Right lobe of liver (tissue), 6 donors: ENCODE measurements at regions not wholly inside any gene's neighbourhood (a gene's known extent, or its start where the extent isn't known, plus 50 kb on each side); places are given as distances from the start of the nearest gene placed in this dataset.

Experiments used
- ATAC-seq, 4 donors: fragments of 200-7000 bp; cut with Tn5 transposase; one replicate each; pipeline ENCODE4 v1.9.1; 2020; ENCODE audit warnings: mild to moderate bottlenecking in 4 of 4, moderate library complexity in 4 of 4
- DNase-seq, 3 donors: peaks; one replicate each; pipeline ENCODE4 v3.0.0-alpha.2; 2020
- H3K27ac ChIP-seq, 3 donors: fragments of 200-600 bp; one replicate each; pipeline ENCODE4 v1.8.0; 2022
- H3K27me3 ChIP-seq, 2 donors: fragments of 200-600 bp; one replicate each; pipeline ENCODE4 v1.8.0; 2022
- H3K36me3 ChIP-seq, 4 donors: fragments of 200-600 bp; sonication (generic) in 1 of 4; one replicate each; pipeline versions ENCODE4 v1.5.1 to v1.8.0; 2017 to 2022; ENCODE audit warnings: control low read depth in 1 of 4
- H3K4me1 ChIP-seq, 4 donors: fragments of 200-600 bp; sonication (generic) in 1 of 4; one replicate each; pipeline versions ENCODE4 v1.5.1 to v1.8.0; 2017 to 2022; ENCODE audit warnings: control low read depth in 1 of 4
- H3K4me3 ChIP-seq, 3 donors: fragments of 200-600 bp; one replicate each; pipeline ENCODE4 v1.8.0; 2022
- H3K9me3 ChIP-seq, 4 donors: fragments of 200-600 bp; sonication (generic) in 1 of 4; one replicate each; pipeline versions ENCODE4 v1.5.1 to v1.8.0; 2017 to 2022; ENCODE audit warnings: control low read depth in 1 of 4
- CTCF ChIP-seq, 4 donors: fragments of 200-600 bp in 3 of 4; fragments of 450-650 bp in 1 of 4; IDR thresholded peaks; one replicate each; pipeline versions ENCODE4 v1.5.1 to v1.8.0; 2016 to 2022; ENCODE audit warnings: antibody characterized with exemption in 4 of 4, mild to moderate bottlenecking in 2 of 4
- POLR2A ChIP-seq: fragments of 450-650 bp; IDR thresholded peaks from one replicate; pipeline ENCODE4 v1.6.1; 2017; ENCODE audit warnings: antibody characterized with exemption, mild to moderate bottlenecking
- WGBS: methylation state at CpG from one replicate; pipeline ENCODE4 v1.1.6; 2018; ENCODE audit warnings: low coverage, low lambda C conversion rate; ENCODE audit not compliant: insufficient coverage; ENCODE audit errors: missing lambda C conversion rate; 5-methylcytosine and 5-hydroxymethylcytosine counted together
- intact Hi-C, 2 donors: fragments of 100-400 bp; cut with DNase I; formaldehyde crosslinking; loops; one replicate each; pipeline versions ENCODE4 v1.11.2 to v1.14.1; 2022
- donor health status: DM: no; HTN: yes; CAD: no.
- donor health status: DM: no; HTN: no; CAD: no.
- donor health status: DM: no; HTN: no; CAD: no.
- donor health status: DM: no; HTN: yes; CAD: no.
- donor health status: DM: no; HTN: yes; CAD: no.

GRCh38 chr1:195150768-195151167 is 1457.5 kb downstream of the KCNT2 start:
- Histone ChIP-seq H3K27ac (no peak overlapping the region), H3K4me3 (no peak overlapping the region), H3K36me3 (no peaks in the 10 kb centered on the region), H3K27me3 (no peaks in the 10 kb centered on the region), H3K4me1 (no peaks in the 10 kb centered on the region), H3K9me3 (no peaks in the 10 kb centered on the region)
- intact Hi-C loops = no loop called here
- 86% methylated on average over 3 of the region's 3 CpGs for WGBS
- ATAC-seq (no peak), DNase-seq (no peak)
- TF ChIP-seq POLR2A (no peak), CTCF (IDR thresholded peaks at IDR 0.05) (no peak)

DNA sequence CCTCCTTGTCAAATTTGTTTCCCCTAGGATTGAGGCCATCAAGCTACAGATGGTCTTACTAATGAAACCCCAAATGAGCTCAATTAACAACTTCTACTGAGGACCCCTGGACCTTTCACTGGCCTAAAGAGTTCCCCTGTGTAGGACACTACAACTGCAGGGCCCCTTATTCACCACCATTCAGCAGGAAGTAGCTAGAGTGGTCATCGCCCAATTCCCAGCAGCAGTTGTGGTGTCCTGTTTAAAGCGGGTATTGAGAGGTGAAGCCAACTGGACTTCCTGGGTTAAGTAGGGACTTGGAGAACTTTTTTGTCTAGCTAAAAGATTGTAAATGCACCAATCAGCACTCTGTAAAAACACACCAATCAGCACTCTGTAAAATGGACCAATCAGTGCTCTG is 1466.9 kb downstream of the KCNT2 start:
- H3K4me3 ChIP-seq = no peak overlapping the region
- TF ChIP-seq CTCF (IDR thresholded peaks at IDR 0.05) (no peak), POLR2A (no peak)
- no peaks in the 10 kb centered on the region for H3K9me3 ChIP-seq
- WGBS = 83% methylated on average over 1 of the region's 2 CpGs
- H3K27me3 ChIP-seq = no peaks in the 10 kb centered on the region
- no peak for ATAC-seq
- H3K36me3 ChIP-seq = no peaks in the 10 kb centered on the region
- H3K27ac ChIP-seq = no peak overlapping the region
- intact Hi-C loops = no loop called here
- no peaks in the 10 kb centered on the region for H3K4me1 ChIP-seq
- DNase-seq = no peak

DNA sequence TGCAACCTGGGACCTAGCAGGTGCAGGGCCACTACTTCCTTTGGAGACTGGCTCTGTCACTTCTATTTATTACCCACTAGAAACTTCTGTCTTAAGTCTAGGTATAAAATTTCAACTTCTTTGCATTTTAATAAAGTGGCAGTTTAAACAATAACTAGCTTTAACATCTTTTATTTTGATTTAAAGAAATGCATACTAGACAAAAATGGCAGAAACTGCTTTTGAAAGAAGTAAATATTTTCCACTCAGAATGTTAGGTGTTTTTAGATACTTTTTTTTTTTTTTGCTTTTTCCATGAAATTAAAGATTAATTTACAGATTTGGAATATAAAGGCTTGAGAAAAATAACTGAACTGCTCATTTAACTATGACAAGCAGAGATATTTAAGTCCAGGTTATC is 1477.6 kb downstream of the KCNT2 start:
- TF ChIP-seq POLR2A = no peak
- no peak for TF ChIP-seq CTCF (IDR thresholded peaks at IDR 0.05)
- intact Hi-C loops = no loop called here
- no peak for DNase-seq
- Histone ChIP-seq H3K36me3 (no peaks in the 10 kb centered on the region), H3K27me3 (no peaks in the 10 kb centered on the region), H3K27ac (no peak overlapping the region), H3K4me3 (no peak overlapping the region), H3K9me3 (no peaks in the 10 kb centered on the region), H3K4me1 (no peaks in the 10 kb centered on the region)
- ATAC-seq = no peak

GRCh38 chr1:195122497-195122896 is 1485.7 kb downstream of the KCNT2 start:
- DNase-seq (no peak), ATAC-seq (no peak)
- no peaks in the 10 kb centered on the region for H3K36me3 ChIP-seq
- no peak for TF ChIP-seq POLR2A
- no peak for TF ChIP-seq CTCF (IDR thresholded peaks at IDR 0.05)
- WGBS = 68% methylated on average over 2 of the region's 2 CpGs
- H3K9me3 ChIP-seq = no peaks in the 10 kb centered on the region
- H3K4me1 ChIP-seq = no peaks in the 10 kb centered on the region
- no peak overlapping the region for H3K27ac ChIP-seq
- no peak overlapping the region for H3K4me3 ChIP-seq
- no peaks in the 10 kb centered on the region for H3K27me3 ChIP-seq
- intact Hi-C loops = no loop called here

GRCh38 chr1:195113471-195113870 is 1494.8 kb downstream of the KCNT2 start:
- DNase-seq = no peak
- H3K4me3 ChIP-seq = no peak overlapping the region
- no peaks in the 10 kb centered on the region for H3K27me3 ChIP-seq
- no peaks in the 10 kb centered on the region for H3K9me3 ChIP-seq
- intact Hi-C loops = no loop called here
- H3K4me1 ChIP-seq = no peaks in the 10 kb centered on the region
- ATAC-seq = no peak
- no peak for TF ChIP-seq POLR2A
- TF ChIP-seq CTCF (IDR thresholded peaks at IDR 0.05) = no peak
- H3K36me3 ChIP-seq = no peaks in the 10 kb centered on the region
- no peak overlapping the region for H3K27ac ChIP-seq
